Endothelial cell of umbilical vein (primary cell): ENCODE measurements at regions not wholly inside any gene's neighbourhood (a gene's known extent, or its start where the extent isn't known, plus 50 kb on each side); places are given as distances from the start of the nearest gene placed in this dataset.

Source experiments
- BruUV-seq: library from RNA; stranded (reverse); fragments of 400-500 nt; replicated peaks from 2 replicates; lab custom pipeline; 2021; lab: Mats Ljungman, UMichigan
- CTCF ChIA-PET: fragments of 300-600, 350-600 bp; sonication (Branson Sonifier 250); formaldehyde crosslinking; loops from one replicate; lab custom pipeline; 2021; ENCODE audit warnings: antibody characterized with exemption, inconsistent platforms; lab: Charles Lee
- POLR2A ChIA-PET: fragments of 300-600, 350-600 bp; sonication (Branson Sonifier 250); formaldehyde crosslinking; loops from one replicate; lab custom pipeline; 2021; ENCODE audit warnings: antibody characterized with exemption, inconsistent platforms; lab: Charles Lee
- DNase-seq: peaks from one replicate; pipeline ENCODE4 v3.0.0-alpha.2; 2011; ENCODE audit warnings: low read depth, low spot score
- FAIRE-seq: peaks from 2 replicates; lab custom pipeline; 2011; peaks lifted over from hg19 to GRCh38; lab: Jason Lieb, UNC
- H2AFZ ChIP-seq: 2 replicates; pipeline ENCODE4 v1.6.0; 2012; ENCODE audit warnings: low read depth, low read length, control low read depth, inconsistent platforms
- H3K27ac ChIP-seq: 2 replicates; pipeline ENCODE4 v1.5.1; 2011; ENCODE audit warnings: low read depth, mild to moderate bottlenecking, control low read depth, low read length, moderate library complexity; ENCODE audit not compliant: insufficient read depth
- H3K27me3 ChIP-seq, 2 experiments: 2 replicates each; pipeline versions ENCODE4 v1.6.0 to v1.6.1; 2011; ENCODE audit warnings: low read length in 2 of 2, mixed read lengths in 1 of 2; ENCODE audit not compliant: control insufficient read depth in 2 of 2, insufficient read depth in 2 of 2
- H3K36me3 ChIP-seq, 2 experiments: 2 replicates in 1 of 2; 3 replicates in 1 of 2; pipeline ENCODE4 v1.5.1; 2011; ENCODE audit warnings: low read length in 2 of 2, mild to moderate bottlenecking in 1 of 2, moderate library complexity in 1 of 2; ENCODE audit not compliant: control insufficient read depth in 2 of 2, insufficient read depth in 2 of 2; ENCODE audit errors: extremely low read depth in 1 of 2
- H3K4me1 ChIP-seq: 3 replicates; pipeline ENCODE4 v1.5.1; 2011; ENCODE audit warnings: mild to moderate bottlenecking, low read length; ENCODE audit not compliant: control insufficient read depth, insufficient read depth; ENCODE audit errors: extremely low read depth
- H3K4me2 ChIP-seq: 2 replicates; pipeline ENCODE4 v1.6.1; 2011; ENCODE audit warnings: low read length, control low read depth, mixed read lengths; ENCODE audit not compliant: insufficient read depth
- H3K4me3 ChIP-seq, 3 experiments: fragments of 200-600 bp in 1 of 3; sonication (generic), shearing (Covaris generic) in 1 of 3; replicated peaks in 1 of 3; 2 replicates each; pipeline ENCODE4 v1.5.1; 2011 to 2016; ENCODE audit warnings: control low read depth in 3 of 3, low read length in 3 of 3, mild to moderate bottlenecking in 2 of 3, inconsistent platforms in 1 of 3, low read depth in 1 of 3, moderate library complexity in 1 of 3; ENCODE audit not compliant: insufficient read depth in 1 of 3
- H3K79me2 ChIP-seq: 2 replicates; pipeline ENCODE4 v1.6.0; 2012; ENCODE audit warnings: low read length, inconsistent platforms; ENCODE audit not compliant: control insufficient read depth, insufficient read depth
- H3K9ac ChIP-seq: replicated peaks from 2 replicates; pipeline ENCODE3; 2011; ENCODE audit warnings: low read length, control low read depth; ENCODE audit not compliant: insufficient read depth; ENCODE audit errors: extremely low read depth
- H3K9me1 ChIP-seq: replicated peaks from 3 replicates; pipeline ENCODE4 v1.6.0; 2011; ENCODE audit warnings: mild to moderate bottlenecking, low read length; ENCODE audit not compliant: control insufficient read depth, insufficient read depth; ENCODE audit errors: extremely low read depth
- H3K9me3 ChIP-seq: replicated peaks from 2 replicates; pipeline ENCODE4 v1.5.1; 2012; ENCODE audit warnings: low read length, inconsistent platforms; ENCODE audit not compliant: control insufficient read depth, insufficient read depth
- H4K20me1 ChIP-seq: replicated peaks from 2 replicates; pipeline ENCODE3; 2011; ENCODE audit warnings: mild to moderate bottlenecking, low read length; ENCODE audit not compliant: control insufficient read depth, insufficient read depth; ENCODE audit errors: extremely low read depth
- CTCF ChIP-seq, 2 donors: IDR thresholded peaks; 1 replicate in 1 of 2; 2 replicates in 1 of 2; pipeline ENCODE4 v1.5.1; 2011; ENCODE audit warnings: low read length in 2 of 2, mild to moderate bottlenecking in 2 of 2, moderate library complexity in 2 of 2, control low read depth in 1 of 2, inconsistent platforms in 1 of 2, low read depth in 1 of 2; ENCODE audit not compliant: insufficient read depth in 1 of 2; ENCODE audit errors: extremely low read depth in 1 of 2
- EZH2 ChIP-seq: IDR thresholded peaks from 2 replicates; pipeline ENCODE4 v1.6.1; 2012; ENCODE audit warnings: borderline replicate concordance, low read depth, mild to moderate bottlenecking, moderate library complexity, low read length, inconsistent platforms; ENCODE audit not compliant: severe bottlenecking
- FOS ChIP-seq: IDR thresholded peaks from 2 replicates; pipeline ENCODE4 v1.6.1; 2011; ENCODE audit warnings: mild to moderate bottlenecking, low read length, moderate library complexity, borderline replicate concordance; ENCODE audit not compliant: insufficient read depth
- GATA2 ChIP-seq: IDR thresholded peaks from 2 replicates; pipeline ENCODE4 v1.7.0; 2011; ENCODE audit warnings: low read depth, mild to moderate bottlenecking, moderate library complexity, mixed read lengths, low read length; ENCODE audit not compliant: insufficient read length, insufficient read depth
- JUN ChIP-seq: IDR thresholded peaks from 2 replicates; pipeline ENCODE4 v1.6.1; 2011; ENCODE audit warnings: borderline replicate concordance, low read depth; ENCODE audit not compliant: insufficient read length, insufficient read depth
- MYC ChIP-seq: IDR thresholded peaks from one replicate; pipeline ENCODE4 v1.6.1; 2011; ENCODE audit warnings: mild to moderate bottlenecking, low read depth, low read length
- POLR2A ChIP-seq: IDR thresholded peaks from 2 replicates; pipeline ENCODE4 v1.6.1; 2012; ENCODE audit warnings: low read depth, mild to moderate bottlenecking, control low read depth, low read length
- POLR2AphosphoS5 ChIP-seq: IDR thresholded peaks from 2 replicates; pipeline ENCODE4 v1.6.1; 2012; ENCODE audit warnings: low read depth, mild to moderate bottlenecking, control low read depth, low read length, moderate library complexity; ENCODE audit not compliant: insufficient read depth
- dilution Hi-C: fragments of 300-500 bp; cut with MboI; formaldehyde crosslinking; loops from one replicate; pipeline ENCODE4 v1.15.0; 2019; ENCODE audit warnings: low sequenced_read_pairs; ENCODE audit not compliant: extremely low pct_ligation_motif_present
- intact Hi-C: fragments of 100-400 bp; cut with micrococcal nuclease; formaldehyde crosslinking; loops from one replicate; pipeline ENCODE4 v1.10.0; 2022
- TF ChIP-seq, protein P1 (sequence below): IDR thresholded peaks from 2 replicates; pipeline ENCODE4 v1.6.1; 2011; ENCODE audit not compliant: insufficient read depth, insufficient read length

DNA sequence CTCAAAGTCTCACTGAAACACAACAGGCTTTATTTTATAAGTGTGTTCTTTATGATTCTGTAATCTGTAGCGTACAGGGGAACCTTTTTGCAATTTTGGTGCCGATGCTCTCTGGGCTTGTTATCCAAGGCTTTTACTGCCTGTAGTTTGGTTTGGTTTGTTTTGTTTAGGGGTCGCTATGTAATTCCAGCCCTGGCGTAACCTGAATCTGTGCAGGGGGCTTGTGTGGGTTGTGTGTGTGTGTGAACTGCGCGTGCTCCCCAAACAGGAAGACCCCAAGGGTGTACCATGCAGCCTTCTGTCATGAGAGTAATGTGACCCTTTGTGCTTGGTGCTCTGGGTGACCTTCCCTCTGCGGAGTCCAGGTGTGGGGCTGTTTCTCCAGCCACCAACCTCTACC, 92.1 kb upstream of the CLDN14 start:
- H3K4me3 ChIP-seq: no peak overlapping the region
- H3K79me2 ChIP-seq: no peaks in the 10 kb centered on the region
- intact Hi-C loops (no loop called here), dilution Hi-C loops (no loop called here)
- TF ChIP-seq MYC: no peak
- no peak for TF ChIP-seq EZH2
- no peak for TF ChIP-seq POLR2A
- TF ChIP-seq, protein P1, sequence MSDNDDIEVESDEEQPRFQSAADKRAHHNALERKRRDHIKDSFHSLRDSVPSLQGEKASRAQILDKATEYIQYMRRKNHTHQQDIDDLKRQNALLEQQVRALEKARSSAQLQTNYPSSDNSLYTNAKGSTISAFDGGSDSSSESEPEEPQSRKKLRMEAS: no peak
- TF ChIP-seq JUN: no peak
- TF ChIP-seq CTCF (IDR thresholded peaks at IDR 0.05; ENCODE audit: extremely low read depth in 1 of 2, insufficient read depth in 1 of 2, low read depth in 1 of 2, low read length in 2 of 2): no peak
- no peak for TF ChIP-seq FOS
- TF ChIP-seq GATA2: no peak
- no peak for TF ChIP-seq POLR2AphosphoS5
- ChIA-PET CTCF (no interaction called here), POLR2A (no interaction called here)
- no peaks in the 10 kb centered on the region for H3K9me1 ChIP-seq
- FAIRE-seq: no peak
- no peaks in the 10 kb centered on the region for H4K20me1 ChIP-seq
- no peak for DNase-seq
- H3K4me1 ChIP-seq: no peaks in the 10 kb centered on the region
- no peaks in the 10 kb centered on the region for H3K36me3 ChIP-seq
- peaks cover 18 to 26% of the 10 kb centered on the region in 2 experiments for H3K27me3 ChIP-seq
- H3K4me2 ChIP-seq: no peak overlapping the region
- H3K9ac ChIP-seq: no peak overlapping the region
- H3K27ac ChIP-seq: no peak overlapping the region
- H3K9me3 ChIP-seq: no peaks in the 10 kb centered on the region
- no TSS peak for BruUV-seq
- no peak overlapping the region for H2AFZ ChIP-seq
